HEK293 (cell line): ENCODE measurements at regions not wholly inside any gene's neighbourhood (a gene's known extent, or its start where the extent isn't known, plus 50 kb on each side); places are given as distances from the start of the nearest gene placed in this dataset.

Experiments used
- GLI2 ChIP-seq: fragments of 450-650 bp; formaldehyde crosslinking; IDR thresholded peaks from 2 replicates; pipeline ENCODE4; 2017; ENCODE audit warnings: missing biosample characterization, missing genetic modification characterization, low read depth, borderline replicate concordance
- SALL2 ChIP-seq: fragments of 450-650 bp; formaldehyde crosslinking; IDR thresholded peaks from 2 replicates; pipeline ENCODE4 v1.5.0; 2017; ENCODE audit warnings: missing biosample characterization, mild to moderate bottlenecking, missing genetic modification characterization, borderline replicate concordance
- SP2 ChIP-seq: fragments of 450-650 bp; formaldehyde crosslinking; IDR thresholded peaks from 2 replicates; pipeline ENCODE4 v1.5.1; 2016; ENCODE audit warnings: missing biosample characterization, missing genetic modification characterization
- YY2 ChIP-seq: fragments of 450-650 bp; formaldehyde crosslinking; IDR thresholded peaks from 2 replicates; pipeline ENCODE4 v1.5.1; 2016; ENCODE audit warnings: missing biosample characterization, missing genetic modification characterization
- ZNF138 ChIP-seq: fragments of 450-650 bp; formaldehyde crosslinking; IDR thresholded peaks from 2 replicates; pipeline ENCODE4 v1.5.1; 2016; ENCODE audit warnings: missing biosample characterization, missing genetic modification characterization, borderline replicate concordance
- ZNF530 ChIP-seq: fragments of 450-650 bp; formaldehyde crosslinking; IDR thresholded peaks from 2 replicates; pipeline ENCODE4 v1.5.1; 2016; ENCODE audit warnings: low read depth, missing biosample characterization, missing genetic modification characterization
- ZNF623 ChIP-seq: fragments of 450-650 bp; formaldehyde crosslinking; IDR thresholded peaks from 2 replicates; pipeline ENCODE4 v1.5.1; 2016; ENCODE audit warnings: missing biosample characterization, missing genetic modification characterization
- ZXDB ChIP-seq: fragments of 450-650 bp; formaldehyde crosslinking; IDR thresholded peaks from 2 replicates; pipeline ENCODE4 v1.5.1; 2016; ENCODE audit warnings: missing biosample characterization, missing genetic modification characterization
- TF ChIP-seq, protein P1 (sequence below): fragments of 450-650 bp; formaldehyde crosslinking; IDR thresholded peaks from 2 replicates; pipeline ENCODE4 v1.5.1; 2017; ENCODE audit warnings: missing biosample characterization, missing genetic modification characterization
- TF ChIP-seq, protein P2 (sequence below): fragments of 450-650 bp; formaldehyde crosslinking; IDR thresholded peaks from 2 replicates; pipeline ENCODE4 v1.5.1; 2017; ENCODE audit warnings: missing biosample characterization, mild to moderate bottlenecking, missing genetic modification characterization, moderate library complexity
- TF ChIP-seq, protein P3 (sequence below): IDR thresholded peaks from 2 replicates; pipeline ENCODE4 v1.6.1; 2011; ENCODE audit warnings: mild to moderate bottlenecking, low read depth, low read length, borderline replicate concordance
- TF ChIP-seq, protein P4 (sequence below): fragments of 450-650 bp; formaldehyde crosslinking; IDR thresholded peaks from 2 replicates; pipeline ENCODE4 v1.5.1; 2016; ENCODE audit warnings: missing biosample characterization, missing genetic modification characterization
- TF ChIP-seq, protein P5 (sequence below): fragments of 450-650 bp; formaldehyde crosslinking; IDR thresholded peaks from 2 replicates; pipeline ENCODE4 v1.5.1; 2016; ENCODE audit warnings: missing biosample characterization, missing genetic modification characterization
- TF ChIP-seq, protein P6 (sequence below): fragments of 450-650 bp; formaldehyde crosslinking; IDR thresholded peaks from 2 replicates; pipeline ENCODE4 v1.5.1; 2017; ENCODE audit warnings: missing biosample characterization, missing genetic modification characterization

DNA sequence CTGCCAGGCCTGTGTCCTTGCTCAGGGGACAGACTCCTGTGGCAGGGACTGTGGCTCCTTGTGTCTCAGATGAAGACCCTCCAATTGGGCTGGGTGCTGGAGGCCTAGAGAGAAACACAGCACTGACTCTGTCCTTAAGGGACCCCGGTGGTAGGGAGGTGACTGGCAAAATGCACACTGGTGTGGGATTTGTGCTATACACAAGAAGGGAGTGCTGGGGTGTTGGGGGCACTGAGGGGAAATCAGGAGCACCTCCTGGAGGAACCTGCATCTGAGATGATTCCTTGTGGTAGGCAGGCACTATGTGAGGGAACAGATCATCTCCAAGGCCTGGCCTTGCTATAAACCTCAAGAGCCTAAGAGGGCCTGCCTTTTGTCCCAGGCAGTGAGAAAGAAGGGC, 149.2 kb downstream of the RPS24 start:
- TF ChIP-seq, protein P1, sequence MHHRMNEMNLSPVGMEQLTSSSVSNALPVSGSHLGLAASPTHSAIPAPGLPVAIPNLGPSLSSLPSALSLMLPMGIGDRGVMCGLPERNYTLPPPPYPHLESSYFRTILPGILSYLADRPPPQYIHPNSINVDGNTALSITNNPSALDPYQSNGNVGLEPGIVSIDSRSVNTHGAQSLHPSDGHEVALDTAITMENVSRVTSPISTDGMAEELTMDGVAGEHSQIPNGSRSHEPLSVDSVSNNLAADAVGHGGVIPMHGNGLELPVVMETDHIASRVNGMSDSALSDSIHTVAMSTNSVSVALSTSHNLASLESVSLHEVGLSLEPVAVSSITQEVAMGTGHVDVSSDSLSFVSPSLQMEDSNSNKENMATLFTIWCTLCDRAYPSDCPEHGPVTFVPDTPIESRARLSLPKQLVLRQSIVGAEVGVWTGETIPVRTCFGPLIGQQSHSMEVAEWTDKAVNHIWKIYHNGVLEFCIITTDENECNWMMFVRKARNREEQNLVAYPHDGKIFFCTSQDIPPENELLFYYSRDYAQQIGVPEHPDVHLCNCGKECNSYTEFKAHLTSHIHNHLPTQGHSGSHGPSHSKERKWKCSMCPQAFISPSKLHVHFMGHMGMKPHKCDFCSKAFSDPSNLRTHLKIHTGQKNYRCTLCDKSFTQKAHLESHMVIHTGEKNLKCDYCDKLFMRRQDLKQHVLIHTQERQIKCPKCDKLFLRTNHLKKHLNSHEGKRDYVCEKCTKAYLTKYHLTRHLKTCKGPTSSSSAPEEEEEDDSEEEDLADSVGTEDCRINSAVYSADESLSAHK (tag by site-specific recombination), result no peak
- TF ChIP-seq, protein P2, sequence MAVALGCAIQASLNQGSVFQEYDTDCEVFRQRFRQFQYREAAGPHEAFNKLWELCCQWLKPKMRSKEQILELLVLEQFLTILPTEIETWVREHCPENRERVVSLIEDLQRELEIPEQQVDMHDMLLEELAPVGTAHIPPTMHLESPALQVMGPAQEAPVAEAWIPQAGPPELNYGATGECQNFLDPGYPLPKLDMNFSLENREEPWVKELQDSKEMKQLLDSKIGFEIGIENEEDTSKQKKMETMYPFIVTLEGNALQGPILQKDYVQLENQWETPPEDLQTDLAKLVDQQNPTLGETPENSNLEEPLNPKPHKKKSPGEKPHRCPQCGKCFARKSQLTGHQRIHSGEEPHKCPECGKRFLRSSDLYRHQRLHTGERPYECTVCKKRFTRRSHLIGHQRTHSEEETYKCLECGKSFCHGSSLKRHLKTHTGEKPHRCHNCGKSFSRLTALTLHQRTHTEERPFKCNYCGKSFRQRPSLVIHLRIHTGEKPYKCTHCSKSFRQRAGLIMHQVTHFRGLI (tag by site-specific recombination), result no peak
- TF ChIP-seq ZNF138, result no peak
- TF ChIP-seq, protein P3, sequence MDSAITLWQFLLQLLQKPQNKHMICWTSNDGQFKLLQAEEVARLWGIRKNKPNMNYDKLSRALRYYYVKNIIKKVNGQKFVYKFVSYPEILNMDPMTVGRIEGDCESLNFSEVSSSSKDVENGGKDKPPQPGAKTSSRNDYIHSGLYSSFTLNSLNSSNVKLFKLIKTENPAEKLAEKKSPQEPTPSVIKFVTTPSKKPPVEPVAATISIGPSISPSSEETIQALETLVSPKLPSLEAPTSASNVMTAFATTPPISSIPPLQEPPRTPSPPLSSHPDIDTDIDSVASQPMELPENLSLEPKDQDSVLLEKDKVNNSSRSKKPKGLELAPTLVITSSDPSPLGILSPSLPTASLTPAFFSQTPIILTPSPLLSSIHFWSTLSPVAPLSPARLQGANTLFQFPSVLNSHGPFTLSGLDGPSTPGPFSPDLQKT, result no peak
- TF ChIP-seq, protein P4, sequence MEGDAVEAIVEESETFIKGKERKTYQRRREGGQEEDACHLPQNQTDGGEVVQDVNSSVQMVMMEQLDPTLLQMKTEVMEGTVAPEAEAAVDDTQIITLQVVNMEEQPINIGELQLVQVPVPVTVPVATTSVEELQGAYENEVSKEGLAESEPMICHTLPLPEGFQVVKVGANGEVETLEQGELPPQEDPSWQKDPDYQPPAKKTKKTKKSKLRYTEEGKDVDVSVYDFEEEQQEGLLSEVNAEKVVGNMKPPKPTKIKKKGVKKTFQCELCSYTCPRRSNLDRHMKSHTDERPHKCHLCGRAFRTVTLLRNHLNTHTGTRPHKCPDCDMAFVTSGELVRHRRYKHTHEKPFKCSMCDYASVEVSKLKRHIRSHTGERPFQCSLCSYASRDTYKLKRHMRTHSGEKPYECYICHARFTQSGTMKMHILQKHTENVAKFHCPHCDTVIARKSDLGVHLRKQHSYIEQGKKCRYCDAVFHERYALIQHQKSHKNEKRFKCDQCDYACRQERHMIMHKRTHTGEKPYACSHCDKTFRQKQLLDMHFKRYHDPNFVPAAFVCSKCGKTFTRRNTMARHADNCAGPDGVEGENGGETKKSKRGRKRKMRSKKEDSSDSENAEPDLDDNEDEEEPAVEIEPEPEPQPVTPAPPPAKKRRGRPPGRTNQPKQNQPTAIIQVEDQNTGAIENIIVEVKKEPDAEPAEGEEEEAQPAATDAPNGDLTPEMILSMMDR (tag by site-specific recombination), result no peak
- TF ChIP-seq, protein P5, sequence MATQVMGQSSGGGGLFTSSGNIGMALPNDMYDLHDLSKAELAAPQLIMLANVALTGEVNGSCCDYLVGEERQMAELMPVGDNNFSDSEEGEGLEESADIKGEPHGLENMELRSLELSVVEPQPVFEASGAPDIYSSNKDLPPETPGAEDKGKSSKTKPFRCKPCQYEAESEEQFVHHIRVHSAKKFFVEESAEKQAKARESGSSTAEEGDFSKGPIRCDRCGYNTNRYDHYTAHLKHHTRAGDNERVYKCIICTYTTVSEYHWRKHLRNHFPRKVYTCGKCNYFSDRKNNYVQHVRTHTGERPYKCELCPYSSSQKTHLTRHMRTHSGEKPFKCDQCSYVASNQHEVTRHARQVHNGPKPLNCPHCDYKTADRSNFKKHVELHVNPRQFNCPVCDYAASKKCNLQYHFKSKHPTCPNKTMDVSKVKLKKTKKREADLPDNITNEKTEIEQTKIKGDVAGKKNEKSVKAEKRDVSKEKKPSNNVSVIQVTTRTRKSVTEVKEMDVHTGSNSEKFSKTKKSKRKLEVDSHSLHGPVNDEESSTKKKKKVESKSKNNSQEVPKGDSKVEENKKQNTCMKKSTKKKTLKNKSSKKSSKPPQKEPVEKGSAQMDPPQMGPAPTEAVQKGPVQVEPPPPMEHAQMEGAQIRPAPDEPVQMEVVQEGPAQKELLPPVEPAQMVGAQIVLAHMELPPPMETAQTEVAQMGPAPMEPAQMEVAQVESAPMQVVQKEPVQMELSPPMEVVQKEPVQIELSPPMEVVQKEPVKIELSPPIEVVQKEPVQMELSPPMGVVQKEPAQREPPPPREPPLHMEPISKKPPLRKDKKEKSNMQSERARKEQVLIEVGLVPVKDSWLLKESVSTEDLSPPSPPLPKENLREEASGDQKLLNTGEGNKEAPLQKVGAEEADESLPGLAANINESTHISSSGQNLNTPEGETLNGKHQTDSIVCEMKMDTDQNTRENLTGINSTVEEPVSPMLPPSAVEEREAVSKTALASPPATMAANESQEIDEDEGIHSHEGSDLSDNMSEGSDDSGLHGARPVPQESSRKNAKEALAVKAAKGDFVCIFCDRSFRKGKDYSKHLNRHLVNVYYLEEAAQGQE (tag by site-specific recombination), result no peak
- TF ChIP-seq SP2 (tag by site-specific recombination), result no peak
- TF ChIP-seq YY2 (tag by site-specific recombination), result no peak
- TF ChIP-seq ZNF530, result no peak
- TF ChIP-seq ZXDB (tag by site-specific recombination), result no peak
- TF ChIP-seq ZNF623, result no peak
- no peak for TF ChIP-seq GLI2 (tag by site-specific recombination)
- TF ChIP-seq SALL2 (tag by site-specific recombination), result no peak
- TF ChIP-seq, protein P6, sequence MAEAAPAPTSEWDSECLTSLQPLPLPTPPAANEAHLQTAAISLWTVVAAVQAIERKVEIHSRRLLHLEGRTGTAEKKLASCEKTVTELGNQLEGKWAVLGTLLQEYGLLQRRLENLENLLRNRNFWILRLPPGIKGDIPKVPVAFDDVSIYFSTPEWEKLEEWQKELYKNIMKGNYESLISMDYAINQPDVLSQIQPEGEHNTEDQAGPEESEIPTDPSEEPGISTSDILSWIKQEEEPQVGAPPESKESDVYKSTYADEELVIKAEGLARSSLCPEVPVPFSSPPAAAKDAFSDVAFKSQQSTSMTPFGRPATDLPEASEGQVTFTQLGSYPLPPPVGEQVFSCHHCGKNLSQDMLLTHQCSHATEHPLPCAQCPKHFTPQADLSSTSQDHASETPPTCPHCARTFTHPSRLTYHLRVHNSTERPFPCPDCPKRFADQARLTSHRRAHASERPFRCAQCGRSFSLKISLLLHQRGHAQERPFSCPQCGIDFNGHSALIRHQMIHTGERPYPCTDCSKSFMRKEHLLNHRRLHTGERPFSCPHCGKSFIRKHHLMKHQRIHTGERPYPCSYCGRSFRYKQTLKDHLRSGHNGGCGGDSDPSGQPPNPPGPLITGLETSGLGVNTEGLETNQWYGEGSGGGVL (tag by site-specific recombination), result no peak
